Endothelial cell of umbilical vein (primary cell): ENCODE measurements at regions not wholly inside any gene's neighbourhood (a gene's known extent, or its start where the extent isn't known, plus 50 kb on each side); places are given as distances from the start of the nearest gene placed in this dataset.

Source experiments
- BruUV-seq: library from RNA; stranded (reverse); fragments of 400-500 nt; replicated peaks from 2 replicates; lab custom pipeline; 2021; lab: Mats Ljungman, UMichigan
- CTCF ChIA-PET: fragments of 300-600, 350-600 bp; sonication (Branson Sonifier 250); formaldehyde crosslinking; loops from one replicate; lab custom pipeline; 2021; ENCODE audit warnings: antibody characterized with exemption, inconsistent platforms; lab: Charles Lee
- POLR2A ChIA-PET: fragments of 300-600, 350-600 bp; sonication (Branson Sonifier 250); formaldehyde crosslinking; loops from one replicate; lab custom pipeline; 2021; ENCODE audit warnings: antibody characterized with exemption, inconsistent platforms; lab: Charles Lee
- DNase-seq: peaks from one replicate; pipeline ENCODE4 v3.0.0-alpha.2; 2011; ENCODE audit warnings: low read depth, low spot score
- FAIRE-seq: peaks from 2 replicates; lab custom pipeline; 2011; peaks lifted over from hg19 to GRCh38; lab: Jason Lieb, UNC
- H2AFZ ChIP-seq: 2 replicates; pipeline ENCODE4 v1.6.0; 2012; ENCODE audit warnings: low read depth, low read length, control low read depth, inconsistent platforms
- H3K27ac ChIP-seq: 2 replicates; pipeline ENCODE4 v1.5.1; 2011; ENCODE audit warnings: low read depth, mild to moderate bottlenecking, control low read depth, low read length, moderate library complexity; ENCODE audit not compliant: insufficient read depth
- H3K27me3 ChIP-seq, 2 experiments: 2 replicates each; pipeline versions ENCODE4 v1.6.0 to v1.6.1; 2011; ENCODE audit warnings: low read length in 2 of 2, mixed read lengths in 1 of 2; ENCODE audit not compliant: control insufficient read depth in 2 of 2, insufficient read depth in 2 of 2
- H3K36me3 ChIP-seq, 2 experiments: 2 replicates in 1 of 2; 3 replicates in 1 of 2; pipeline ENCODE4 v1.5.1; 2011; ENCODE audit warnings: low read length in 2 of 2, mild to moderate bottlenecking in 1 of 2, moderate library complexity in 1 of 2; ENCODE audit not compliant: control insufficient read depth in 2 of 2, insufficient read depth in 2 of 2; ENCODE audit errors: extremely low read depth in 1 of 2
- H3K4me1 ChIP-seq: 3 replicates; pipeline ENCODE4 v1.5.1; 2011; ENCODE audit warnings: mild to moderate bottlenecking, low read length; ENCODE audit not compliant: control insufficient read depth, insufficient read depth; ENCODE audit errors: extremely low read depth
- H3K4me2 ChIP-seq: 2 replicates; pipeline ENCODE4 v1.6.1; 2011; ENCODE audit warnings: low read length, control low read depth, mixed read lengths; ENCODE audit not compliant: insufficient read depth
- H3K4me3 ChIP-seq, 3 experiments: fragments of 200-600 bp in 1 of 3; sonication (generic), shearing (Covaris generic) in 1 of 3; replicated peaks in 1 of 3; 2 replicates each; pipeline ENCODE4 v1.5.1; 2011 to 2016; ENCODE audit warnings: control low read depth in 3 of 3, low read length in 3 of 3, mild to moderate bottlenecking in 2 of 3, inconsistent platforms in 1 of 3, low read depth in 1 of 3, moderate library complexity in 1 of 3; ENCODE audit not compliant: insufficient read depth in 1 of 3
- H3K79me2 ChIP-seq: 2 replicates; pipeline ENCODE4 v1.6.0; 2012; ENCODE audit warnings: low read length, inconsistent platforms; ENCODE audit not compliant: control insufficient read depth, insufficient read depth
- H3K9ac ChIP-seq: replicated peaks from 2 replicates; pipeline ENCODE3; 2011; ENCODE audit warnings: low read length, control low read depth; ENCODE audit not compliant: insufficient read depth; ENCODE audit errors: extremely low read depth
- H3K9me1 ChIP-seq: replicated peaks from 3 replicates; pipeline ENCODE4 v1.6.0; 2011; ENCODE audit warnings: mild to moderate bottlenecking, low read length; ENCODE audit not compliant: control insufficient read depth, insufficient read depth; ENCODE audit errors: extremely low read depth
- H3K9me3 ChIP-seq: replicated peaks from 2 replicates; pipeline ENCODE4 v1.5.1; 2012; ENCODE audit warnings: low read length, inconsistent platforms; ENCODE audit not compliant: control insufficient read depth, insufficient read depth
- H4K20me1 ChIP-seq: replicated peaks from 2 replicates; pipeline ENCODE3; 2011; ENCODE audit warnings: mild to moderate bottlenecking, low read length; ENCODE audit not compliant: control insufficient read depth, insufficient read depth; ENCODE audit errors: extremely low read depth
- CTCF ChIP-seq, 2 donors: IDR thresholded peaks; 1 replicate in 1 of 2; 2 replicates in 1 of 2; pipeline ENCODE4 v1.5.1; 2011; ENCODE audit warnings: low read length in 2 of 2, mild to moderate bottlenecking in 2 of 2, moderate library complexity in 2 of 2, control low read depth in 1 of 2, inconsistent platforms in 1 of 2, low read depth in 1 of 2; ENCODE audit not compliant: insufficient read depth in 1 of 2; ENCODE audit errors: extremely low read depth in 1 of 2
- EZH2 ChIP-seq: IDR thresholded peaks from 2 replicates; pipeline ENCODE4 v1.6.1; 2012; ENCODE audit warnings: borderline replicate concordance, low read depth, mild to moderate bottlenecking, moderate library complexity, low read length, inconsistent platforms; ENCODE audit not compliant: severe bottlenecking
- FOS ChIP-seq: IDR thresholded peaks from 2 replicates; pipeline ENCODE4 v1.6.1; 2011; ENCODE audit warnings: mild to moderate bottlenecking, low read length, moderate library complexity, borderline replicate concordance; ENCODE audit not compliant: insufficient read depth
- GATA2 ChIP-seq: IDR thresholded peaks from 2 replicates; pipeline ENCODE4 v1.7.0; 2011; ENCODE audit warnings: low read depth, mild to moderate bottlenecking, moderate library complexity, mixed read lengths, low read length; ENCODE audit not compliant: insufficient read length, insufficient read depth
- JUN ChIP-seq: IDR thresholded peaks from 2 replicates; pipeline ENCODE4 v1.6.1; 2011; ENCODE audit warnings: borderline replicate concordance, low read depth; ENCODE audit not compliant: insufficient read length, insufficient read depth
- MAX ChIP-seq: IDR thresholded peaks from 2 replicates; pipeline ENCODE4 v1.6.1; 2011; ENCODE audit not compliant: insufficient read depth, insufficient read length
- MYC ChIP-seq: IDR thresholded peaks from one replicate; pipeline ENCODE4 v1.6.1; 2011; ENCODE audit warnings: mild to moderate bottlenecking, low read depth, low read length
- POLR2A ChIP-seq: IDR thresholded peaks from 2 replicates; pipeline ENCODE4 v1.6.1; 2012; ENCODE audit warnings: low read depth, mild to moderate bottlenecking, control low read depth, low read length
- POLR2AphosphoS5 ChIP-seq: IDR thresholded peaks from 2 replicates; pipeline ENCODE4 v1.6.1; 2012; ENCODE audit warnings: low read depth, mild to moderate bottlenecking, control low read depth, low read length, moderate library complexity; ENCODE audit not compliant: insufficient read depth
- dilution Hi-C: fragments of 300-500 bp; cut with MboI; formaldehyde crosslinking; loops from one replicate; pipeline ENCODE4 v1.15.0; 2019; ENCODE audit warnings: low sequenced_read_pairs; ENCODE audit not compliant: extremely low pct_ligation_motif_present
- intact Hi-C: fragments of 100-400 bp; cut with micrococcal nuclease; formaldehyde crosslinking; loops from one replicate; pipeline ENCODE4 v1.10.0; 2022

DNA sequence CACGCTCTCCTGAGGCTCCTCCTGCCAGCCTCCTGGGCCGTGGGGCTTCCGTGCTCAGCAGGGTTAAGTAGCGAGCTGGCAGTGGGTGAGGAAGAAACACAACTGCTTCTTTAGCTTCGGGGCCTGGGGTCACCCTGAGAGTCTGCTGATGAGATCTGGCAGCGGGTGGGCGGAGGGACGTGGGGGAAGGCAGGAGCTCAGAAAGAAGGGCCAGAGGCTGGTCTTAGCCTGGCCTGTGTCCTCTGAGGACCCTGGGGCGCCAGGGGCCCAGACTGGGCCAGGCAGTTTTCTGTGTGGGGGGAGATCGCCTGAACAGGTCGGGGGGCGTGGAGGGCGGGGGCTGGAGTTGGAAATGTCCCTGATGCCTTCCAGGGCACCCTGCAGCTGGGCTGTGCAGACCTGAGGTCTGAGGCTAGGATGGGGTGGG, 97.8 kb upstream of the GSE1 start:
- no peaks in the 10 kb centered on the region for H3K9me3 ChIP-seq
- dilution Hi-C loops: no loop called here
- no peaks in the 10 kb centered on the region for H3K9me1 ChIP-seq
- no peak overlapping the region for H3K4me2 ChIP-seq
- H3K4me3 ChIP-seq: no peak overlapping the region
- POLR2A ChIA-PET: no interaction called here
- intact Hi-C loops: no loop called here
- no peak overlapping the region for H2AFZ ChIP-seq
- no peak overlapping the region for H3K9ac ChIP-seq
- CTCF ChIA-PET: no interaction called here
- FAIRE-seq: no peak
- TF ChIP-seq POLR2A: no peak
- H3K79me2 ChIP-seq: no peaks in the 10 kb centered on the region
- H3K4me1 ChIP-seq: no peaks in the 10 kb centered on the region
- BruUV-seq: no TSS peak
- H3K27ac ChIP-seq: no peak overlapping the region
- H3K36me3 ChIP-seq: no peaks in the 10 kb centered on the region
- no peaks in the 10 kb centered on the region for H3K27me3 ChIP-seq
- no peak for DNase-seq
- no peaks in the 10 kb centered on the region for H4K20me1 ChIP-seq

DNA sequence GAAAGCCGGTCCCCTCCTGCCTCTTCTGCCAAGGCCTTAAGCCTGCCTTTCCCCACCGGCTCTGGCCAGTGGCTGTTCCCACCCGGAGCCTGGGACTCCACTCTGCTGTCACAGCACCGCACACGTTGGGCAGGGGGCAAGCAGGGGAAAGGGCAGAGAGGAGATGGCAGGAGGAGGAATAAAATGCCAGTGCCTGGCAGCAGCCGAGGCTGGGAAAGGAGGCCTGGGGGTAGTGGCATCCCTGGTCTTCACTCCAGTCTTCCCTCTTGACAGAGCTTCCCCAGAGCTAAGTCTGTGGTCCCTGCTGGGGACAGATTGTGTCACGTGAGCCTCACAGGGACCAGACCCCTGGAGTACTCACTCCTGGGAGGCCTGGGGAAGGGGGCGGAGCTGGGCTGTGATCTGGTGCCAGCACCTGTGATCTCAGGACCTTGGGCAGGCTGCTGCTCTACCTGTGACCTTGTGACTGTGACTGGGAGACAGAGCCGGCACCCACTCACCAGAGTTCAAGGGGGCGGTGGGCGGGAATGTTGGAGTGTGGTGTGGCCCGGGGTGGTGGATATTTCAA, 97.2 kb upstream of the GSE1 start:
- Histone ChIP-seq H4K20me1 (no peaks in the 10 kb centered on the region), H3K9ac (no peak overlapping the region), H3K4me2 (no peak overlapping the region), H3K4me1 (no peaks in the 10 kb centered on the region), H3K36me3 (no peaks in the 10 kb centered on the region), H3K9me3 (no peaks in the 10 kb centered on the region), H3K79me2 (no peaks in the 10 kb centered on the region), H3K9me1 (no peaks in the 10 kb centered on the region), H3K27me3 (no peaks in the 10 kb centered on the region), H3K27ac (no peak overlapping the region), H3K4me3 (no peak overlapping the region), H2AFZ (no peak overlapping the region)
- ChIA-PET CTCF (no interaction called here), POLR2A (no interaction called here)
- no TSS peak for BruUV-seq
- TF ChIP-seq JUN (no peak), MYC (no peak), EZH2 (no peak), POLR2AphosphoS5 (no peak), MAX (no peak), GATA2 (no peak), CTCF (IDR thresholded peaks at IDR 0.05; ENCODE audit: extremely low read depth in 1 of 2, insufficient read depth in 1 of 2, low read depth in 1 of 2, low read length in 2 of 2) (no peak), POLR2A (no peak), FOS (no peak)
- no peak for DNase-seq
- dilution Hi-C loops (no loop called here), intact Hi-C loops (no loop called here)
- FAIRE-seq: no peak
